ENCODE measurements at regions not wholly inside any gene's neighbourhood (a gene's known extent, or its start where the extent isn't known, plus 50 kb on each side); places are given as distances from the start of the nearest gene placed in this dataset.

DNA sequence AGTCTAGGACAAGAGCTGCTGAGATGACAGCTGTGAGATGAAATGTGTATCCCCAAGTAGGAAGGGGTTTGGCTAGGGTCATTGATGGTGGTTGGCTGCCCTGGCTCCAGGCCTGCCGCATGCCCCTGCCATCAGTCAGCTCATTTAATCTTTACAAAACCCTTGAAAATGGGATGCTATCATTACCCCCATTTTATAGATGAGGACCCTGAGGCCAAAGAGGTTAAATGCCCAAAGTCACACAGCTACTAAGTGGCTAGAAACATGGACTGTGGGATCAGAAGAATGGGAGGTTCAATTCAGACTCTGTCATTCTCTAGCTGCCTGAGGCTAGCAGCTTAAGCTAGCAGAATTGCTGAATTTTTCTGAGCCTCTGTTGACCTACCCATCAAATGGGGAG lies 198.8 kb downstream of the MAF start:
- TF ChIP-seq CTCF (IDR thresholded peaks at IDR 0.05; ENCODE audit: insufficient read depth, low read depth, low read length) (no peak), EZH2 (IDR thresholded peaks at IDR 0.05; ENCODE audit: insufficient read depth, low read length) (no peak)
